Endometrium (tissue), 2 donors: ENCODE measurements at regions not wholly inside any gene's neighbourhood (a gene's known extent, or its start where the extent isn't known, plus 50 kb on each side); places are given as distances from the start of the nearest gene placed in this dataset.
"Not testable (repeated sequence)": the region's sequence is repeated elsewhere in the genome, so short reads cannot be mapped to it uniquely, and the experiment has no call there.

Experiments used
- FAIRE-seq: peaks from 2 replicates; lab custom pipeline; 2012; peaks lifted over from hg19 to GRCh38; lab: Jason Lieb, UNC
- donor health status: control.
- donor health status: control.

- no peak for FAIRE-seq
Observed at GRCh38 chr12:9367828-9368227, 159.6 kb upstream of the PZP start.

- FAIRE-seq = no peak
Observed at GRCh38 chr12:9367201-9367600, 159.0 kb upstream of the PZP start.

GRCh38 chr12:9365296-9365695 lies 157.1 kb upstream of the PZP start:
- no peak for FAIRE-seq

GRCh38 chr12:9364224-9365176 lies 156.3 kb upstream of the PZP start:
- FAIRE-seq = no peak

- no peak for FAIRE-seq
Observed at GRCh38 chr12:9363145-9363544, 154.9 kb upstream of the PZP start.

- FAIRE-seq = no peak
Observed at GRCh38 chr12:9361879-9362326, 153.7 kb upstream of the PZP start.

- FAIRE-seq = not testable (repeated sequence)
Observed at GRCh38 chr12:9354009-9354754, 146.0 kb upstream of the PZP start.

GRCh38 chr12:9351136-9351535 lies 142.9 kb upstream of the PZP start:
- FAIRE-seq = no peak

- FAIRE-seq = no peak
Observed at GRCh38 chr12:9349888-9350885, 142.0 kb upstream of the PZP start.

- FAIRE-seq = no peak
Observed at GRCh38 chr12:9348906-9349518, 140.8 kb upstream of the PZP start.

GRCh38 chr12:9347328-9348127 lies 139.3 kb upstream of the PZP start:
- no peak for FAIRE-seq

- FAIRE-seq = no peak
Observed at GRCh38 chr12:9346866-9347327, 138.7 kb upstream of the PZP start.

- FAIRE-seq = no peak
Observed at GRCh38 chr12:9345171-9345570, 137.0 kb upstream of the PZP start.

- FAIRE-seq = no peak
Observed at GRCh38 chr12:9344541-9344940, 136.3 kb upstream of the PZP start.

- no peak for FAIRE-seq
Observed at GRCh38 chr12:9343731-9344130, 135.5 kb upstream of the PZP start.

GRCh38 chr12:9342614-9343353 lies 134.6 kb upstream of the PZP start:
- no peak for FAIRE-seq

GRCh38 chr12:9341260-9341585 lies 133.0 kb upstream of the PZP start:
- no peak for FAIRE-seq

GRCh38 chr12:9340422-9341259 lies 132.4 kb upstream of the PZP start:
- FAIRE-seq = no peak

- FAIRE-seq = no peak
Observed at GRCh38 chr12:9337656-9338055, 129.5 kb upstream of the PZP start.
